ENCODE measurements at regions not wholly inside any gene's neighbourhood (a gene's known extent, or its start where the extent isn't known, plus 50 kb on each side); places are given as distances from the start of the nearest gene placed in this dataset.

GRCh38 chr6:56758120-56758519 is 115.4 kb upstream of the DST start:
- TF ChIP-seq CTCF (conservative IDR thresholded peaks at IDR 0.05; ENCODE audit: low read length): no peak
- TF ChIP-seq EZH2phosphoT487 (IDR thresholded peaks at IDR 0.05; ENCODE audit: borderline replicate concordance): no peak
